ENCODE measurements at regions not wholly inside any gene's neighbourhood (a gene's known extent, or its start where the extent isn't known, plus 50 kb on each side); places are given as distances from the start of the nearest gene placed in this dataset.

GRCh38 chr2:77578354-77578753, 56.2 kb upstream of the LRRTM4 start:
- H3K4me3 ChIP-seq (replicated peaks; ENCODE audit: insufficient read depth, low read length): no peak overlapping the region
- H3K27ac ChIP-seq (replicated peaks): no peak overlapping the region
- no peaks in the 10 kb centered on the region for H3K27me3 ChIP-seq (ENCODE audit: insufficient read depth, poor library complexity, severe bottlenecking)
- DNase-seq (ENCODE audit: low read depth in 1 of 2, low spot score in 1 of 2): no peak
- TF ChIP-seq GABPA (IDR thresholded peaks at IDR 0.05; ENCODE audit: low read depth): no peak
- TF ChIP-seq, protein P1, sequence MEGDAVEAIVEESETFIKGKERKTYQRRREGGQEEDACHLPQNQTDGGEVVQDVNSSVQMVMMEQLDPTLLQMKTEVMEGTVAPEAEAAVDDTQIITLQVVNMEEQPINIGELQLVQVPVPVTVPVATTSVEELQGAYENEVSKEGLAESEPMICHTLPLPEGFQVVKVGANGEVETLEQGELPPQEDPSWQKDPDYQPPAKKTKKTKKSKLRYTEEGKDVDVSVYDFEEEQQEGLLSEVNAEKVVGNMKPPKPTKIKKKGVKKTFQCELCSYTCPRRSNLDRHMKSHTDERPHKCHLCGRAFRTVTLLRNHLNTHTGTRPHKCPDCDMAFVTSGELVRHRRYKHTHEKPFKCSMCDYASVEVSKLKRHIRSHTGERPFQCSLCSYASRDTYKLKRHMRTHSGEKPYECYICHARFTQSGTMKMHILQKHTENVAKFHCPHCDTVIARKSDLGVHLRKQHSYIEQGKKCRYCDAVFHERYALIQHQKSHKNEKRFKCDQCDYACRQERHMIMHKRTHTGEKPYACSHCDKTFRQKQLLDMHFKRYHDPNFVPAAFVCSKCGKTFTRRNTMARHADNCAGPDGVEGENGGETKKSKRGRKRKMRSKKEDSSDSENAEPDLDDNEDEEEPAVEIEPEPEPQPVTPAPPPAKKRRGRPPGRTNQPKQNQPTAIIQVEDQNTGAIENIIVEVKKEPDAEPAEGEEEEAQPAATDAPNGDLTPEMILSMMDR (IDR thresholded peaks at IDR 0.05; ENCODE audit: insufficient read depth, low read length): no peak
- TF ChIP-seq SPI1 (IDR thresholded peaks at IDR 0.05; ENCODE audit: borderline replicate concordance, low read depth): no peak
- TF ChIP-seq, protein P2, sequence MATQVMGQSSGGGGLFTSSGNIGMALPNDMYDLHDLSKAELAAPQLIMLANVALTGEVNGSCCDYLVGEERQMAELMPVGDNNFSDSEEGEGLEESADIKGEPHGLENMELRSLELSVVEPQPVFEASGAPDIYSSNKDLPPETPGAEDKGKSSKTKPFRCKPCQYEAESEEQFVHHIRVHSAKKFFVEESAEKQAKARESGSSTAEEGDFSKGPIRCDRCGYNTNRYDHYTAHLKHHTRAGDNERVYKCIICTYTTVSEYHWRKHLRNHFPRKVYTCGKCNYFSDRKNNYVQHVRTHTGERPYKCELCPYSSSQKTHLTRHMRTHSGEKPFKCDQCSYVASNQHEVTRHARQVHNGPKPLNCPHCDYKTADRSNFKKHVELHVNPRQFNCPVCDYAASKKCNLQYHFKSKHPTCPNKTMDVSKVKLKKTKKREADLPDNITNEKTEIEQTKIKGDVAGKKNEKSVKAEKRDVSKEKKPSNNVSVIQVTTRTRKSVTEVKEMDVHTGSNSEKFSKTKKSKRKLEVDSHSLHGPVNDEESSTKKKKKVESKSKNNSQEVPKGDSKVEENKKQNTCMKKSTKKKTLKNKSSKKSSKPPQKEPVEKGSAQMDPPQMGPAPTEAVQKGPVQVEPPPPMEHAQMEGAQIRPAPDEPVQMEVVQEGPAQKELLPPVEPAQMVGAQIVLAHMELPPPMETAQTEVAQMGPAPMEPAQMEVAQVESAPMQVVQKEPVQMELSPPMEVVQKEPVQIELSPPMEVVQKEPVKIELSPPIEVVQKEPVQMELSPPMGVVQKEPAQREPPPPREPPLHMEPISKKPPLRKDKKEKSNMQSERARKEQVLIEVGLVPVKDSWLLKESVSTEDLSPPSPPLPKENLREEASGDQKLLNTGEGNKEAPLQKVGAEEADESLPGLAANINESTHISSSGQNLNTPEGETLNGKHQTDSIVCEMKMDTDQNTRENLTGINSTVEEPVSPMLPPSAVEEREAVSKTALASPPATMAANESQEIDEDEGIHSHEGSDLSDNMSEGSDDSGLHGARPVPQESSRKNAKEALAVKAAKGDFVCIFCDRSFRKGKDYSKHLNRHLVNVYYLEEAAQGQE (IDR thresholded peaks at IDR 0.05; ENCODE audit: insufficient replicate concordance, low read depth): no peak
- TF ChIP-seq POLR2AphosphoS5 (IDR thresholded peaks at IDR 0.05; ENCODE audit: low read depth): no peak

DNA sequence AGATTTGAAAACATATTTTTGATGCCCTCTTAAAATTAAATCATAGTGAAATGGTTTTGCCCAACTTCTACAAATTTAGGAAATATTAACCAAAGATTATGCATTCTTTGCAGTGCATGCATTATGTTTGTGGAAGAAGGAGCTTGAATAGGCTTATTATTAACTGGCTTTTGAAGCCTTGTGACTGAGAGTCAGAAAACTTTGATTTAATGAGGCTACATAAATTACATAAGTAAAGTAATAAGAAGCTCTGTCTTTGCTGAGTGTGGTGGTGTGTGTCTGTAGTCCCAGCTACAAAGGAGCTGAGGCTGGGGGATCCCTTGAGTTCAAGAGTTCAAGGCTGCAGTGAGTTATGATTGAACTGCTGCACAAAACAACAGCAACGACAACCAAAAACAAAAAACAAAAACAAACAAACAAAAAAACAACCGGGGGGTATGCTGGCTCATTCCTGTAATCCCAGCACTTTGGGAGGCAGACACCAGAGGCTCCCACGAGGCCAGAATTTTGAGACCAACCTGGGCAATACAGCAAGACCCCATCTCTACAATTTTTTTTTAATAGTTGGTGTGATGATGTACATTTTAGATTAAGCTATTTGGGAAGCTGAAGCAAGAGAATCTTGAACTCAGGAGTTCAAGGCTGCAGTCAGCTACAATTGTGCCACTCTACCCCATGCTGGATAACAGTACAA, 57.0 kb upstream of the LRRTM4 start:
- Histone ChIP-seq H3K4me3 (replicated peaks; ENCODE audit: insufficient read depth, low read length) (no peak overlapping the region), H3K27me3 (ENCODE audit: insufficient read depth, poor library complexity, severe bottlenecking) (no peaks in the 10 kb centered on the region), H3K27ac (replicated peaks) (no peak overlapping the region)
- no peak for DNase-seq (ENCODE audit: low read depth in 1 of 2, low spot score in 1 of 2)
- no peak for TF ChIP-seq GABPA (IDR thresholded peaks at IDR 0.05; ENCODE audit: low read depth)
- TF ChIP-seq, protein P2 (IDR thresholded peaks at IDR 0.05; ENCODE audit: insufficient replicate concordance, low read depth): no peak
- no peak for TF ChIP-seq POLR2AphosphoS5 (IDR thresholded peaks at IDR 0.05; ENCODE audit: low read depth)
- no peak for TF ChIP-seq SPI1 (IDR thresholded peaks at IDR 0.05; ENCODE audit: borderline replicate concordance, low read depth)
- TF ChIP-seq, protein P1 (IDR thresholded peaks at IDR 0.05; ENCODE audit: insufficient read depth, low read length): no peak

DNA sequence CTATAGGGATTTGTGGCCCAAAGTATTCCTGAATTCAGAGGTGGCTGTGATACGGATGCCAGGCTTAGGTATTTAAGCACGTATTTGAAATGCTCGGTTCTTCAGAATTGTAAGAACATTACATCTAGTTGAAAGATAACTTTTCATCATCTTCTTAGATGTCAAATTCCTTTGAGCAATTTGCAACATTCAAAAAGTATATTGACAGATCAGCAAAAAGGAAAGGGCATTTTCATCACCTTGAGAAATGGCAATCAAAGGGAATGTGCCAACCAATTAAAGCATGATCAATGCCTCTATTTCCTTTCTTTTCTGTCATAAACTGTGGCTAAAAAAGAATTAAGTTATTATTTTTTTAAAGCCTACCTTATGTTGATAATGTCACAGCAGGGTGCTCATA, 66.3 kb upstream of the LRRTM4 start:
- Histone ChIP-seq H3K27me3 (ENCODE audit: insufficient read depth, poor library complexity, severe bottlenecking) (no peaks in the 10 kb centered on the region), H3K4me3 (replicated peaks; ENCODE audit: insufficient read depth, low read length) (no peak overlapping the region), H3K27ac (replicated peaks) (no peak overlapping the region)
- TF ChIP-seq, protein P2 (IDR thresholded peaks at IDR 0.05; ENCODE audit: insufficient replicate concordance, low read depth): no peak
- TF ChIP-seq SPI1 (IDR thresholded peaks at IDR 0.05; ENCODE audit: borderline replicate concordance, low read depth) (no peak), GABPA (IDR thresholded peaks at IDR 0.05; ENCODE audit: low read depth) (no peak)
- TF ChIP-seq, protein P1 (IDR thresholded peaks at IDR 0.05; ENCODE audit: insufficient read depth, low read length): no peak
- no peak for DNase-seq (ENCODE audit: low read depth in 1 of 2, low spot score in 1 of 2)
